HepG2 (cell line): ENCODE measurements at regions not wholly inside any gene's neighbourhood (a gene's known extent, or its start where the extent isn't known, plus 50 kb on each side); places are given as distances from the start of the nearest gene placed in this dataset.

Experiments used
- ATAC-seq: fragments of 200-7000 bp; cut with Tn5 transposase; 3 replicates; pipeline ENCODE4 v1.9.1; 2020; ENCODE audit warnings: mild to moderate bottlenecking, moderate library complexity
- BruUV-seq: library from RNA; stranded (reverse); fragments of 400-500 nt; replicated peaks from 2 replicates; lab custom pipeline; 2021; lab: Mats Ljungman, UMichigan
- CTCF ChIA-PET: fragments of 300-600 bp; formaldehyde crosslinking; extraction: SDS; loops from one replicate; lab custom pipeline; 2021; ENCODE audit warnings: low total read pairs, inconsistent platforms, low intra/inter-chr PET ratio; lab: Yijun Ruan, JAX
- POLR2A ChIA-PET: fragments of 350-600 bp; sonication (Branson Sonifier 250); formaldehyde crosslinking; loops from one replicate; lab custom pipeline; 2020; ENCODE audit warnings: antibody characterized with exemption, inconsistent platforms; lab: Yijun Ruan, JAX
- DNase-seq: peaks from one replicate; pipeline ENCODE4 v3.0.0-alpha.2; 2015; ENCODE audit warnings: low spot score
- FAIRE-seq: peaks from 3 replicates; lab custom pipeline; 2011; peaks lifted over from hg19 to GRCh38; lab: Jason Lieb, UNC
- H2AFZ ChIP-seq: one replicate; pipeline ENCODE4 v1.6.1; 2011; ENCODE audit warnings: low read length, inconsistent platforms
- H3K27ac ChIP-seq: fragments of 300-600 bp; 3 replicates; pipeline ENCODE4 v1.8.0; 2011; ENCODE audit warnings: mixed run types, mild to moderate bottlenecking, mixed read lengths, low read length, inconsistent platforms; ENCODE audit not compliant: insufficient read depth; ENCODE audit errors: extremely low read length
- H3K27me3 ChIP-seq, 2 experiments: fragments of 200-600 bp in 1 of 2; 2 replicates in 1 of 2; 3 replicates in 1 of 2; pipeline versions ENCODE4 v1.6.0 to v1.8.0; 2011; ENCODE audit warnings: low read length in 2 of 2, mild to moderate bottlenecking in 2 of 2, moderate library complexity in 2 of 2, inconsistent platforms in 1 of 2; ENCODE audit not compliant: insufficient read depth in 2 of 2, control insufficient read depth in 1 of 2
- H3K36me3 ChIP-seq, 2 experiments: fragments of 200-600 bp in 1 of 2; replicated peaks in 1 of 2; 2 replicates in 1 of 2; 3 replicates in 1 of 2; pipeline versions ENCODE4 v1.5.1 to v1.8.0; 2011; ENCODE audit warnings: low read length in 2 of 2, inconsistent platforms in 1 of 2; ENCODE audit not compliant: insufficient read depth in 2 of 2, control insufficient read depth in 1 of 2
- H3K4me1 ChIP-seq: 2 replicates; pipeline ENCODE4 v1.5.1; 2012; ENCODE audit warnings: low read length, inconsistent platforms; ENCODE audit not compliant: insufficient read depth
- H3K4me2 ChIP-seq: 2 replicates; pipeline ENCODE4 v1.6.0; 2011; ENCODE audit warnings: low read depth, low read length, inconsistent platforms
- H3K4me3 ChIP-seq, 3 experiments: fragments of 200-600 bp in 1 of 3; sonication (generic), shearing (Covaris generic) in 1 of 3; replicated peaks in 1 of 3; 2 replicates each; pipeline ENCODE4 v1.5.1; 2011 to 2016; ENCODE audit warnings: low read length in 3 of 3, inconsistent platforms in 2 of 3, low read depth in 2 of 3, mild to moderate bottlenecking in 2 of 3, control low read depth in 1 of 3, mixed read lengths in 1 of 3; ENCODE audit not compliant: insufficient read depth in 1 of 3
- H3K79me2 ChIP-seq: one replicate; pipeline ENCODE4 v1.6.1; 2011; ENCODE audit warnings: low read length, inconsistent platforms; ENCODE audit not compliant: insufficient read depth
- H3K9ac ChIP-seq: 2 replicates; pipeline ENCODE4 v1.6.0; 2011; ENCODE audit warnings: mild to moderate bottlenecking, low read depth, low read length, inconsistent platforms; ENCODE audit not compliant: insufficient read depth
- H3K9me3 ChIP-seq: 2 replicates; pipeline ENCODE4 v1.5.1; 2012; ENCODE audit warnings: mild to moderate bottlenecking, low read length
- H4K20me1 ChIP-seq: 2 replicates; pipeline ENCODE4 v1.6.0; 2011; ENCODE audit warnings: inconsistent platforms, mild to moderate bottlenecking, low read length, moderate library complexity; ENCODE audit not compliant: insufficient read depth
- NFIB ChIP-seq: sonication (generic); formaldehyde crosslinking; IDR thresholded peaks from 2 replicates; pipeline ENCODE4 v1.9.0; 2021; ENCODE audit warnings: missing genetic modification reagents, mild to moderate bottlenecking, borderline replicate concordance
- U2AF1 ChIP-seq: fragments of 200-400 bp; formaldehyde crosslinking; optimal IDR thresholded peaks from 2 replicates; pipeline ENCODE3; 2017; ENCODE audit warnings: mild to moderate bottlenecking, low read depth, low read length
- ZMYM3 ChIP-seq: sonication (generic); formaldehyde crosslinking; IDR thresholded peaks from 2 replicates; pipeline ENCODE4 v1.5.1; 2020; ENCODE audit warnings: mild to moderate bottlenecking, missing genetic modification reagents
- ZNF883 ChIP-seq: sonication (generic); formaldehyde crosslinking; IDR thresholded peaks from 2 replicates; pipeline ENCODE4 v1.5.1; 2020; ENCODE audit warnings: mild to moderate bottlenecking, missing genetic modification reagents; ENCODE audit errors: not compliant biosample characterization
- WGBS: methylation state at CpG from one replicate; pipeline ENCODE4 v1.1.6; 2017; ENCODE audit warnings: low lambda C conversion rate; 5-methylcytosine and 5-hydroxymethylcytosine counted together
- in situ Hi-C: cut with HindIII; loops from 2 replicates; pipeline ENCODE4 v1.10.0; 2017; ENCODE audit warnings: low pct_unique_long_range_greater_than_20kb; ENCODE audit not compliant: extremely low pct_ligation_motif_present
- intact Hi-C: fragments of 100-400 bp; cut with micrococcal nuclease; formaldehyde crosslinking; loops from one replicate; pipeline ENCODE4 v1.10.0; 2022; ENCODE audit not compliant: unreplicated experiment
- TF ChIP-seq, protein P1 (sequence below): sonication (generic); formaldehyde crosslinking; IDR thresholded peaks from 2 replicates; pipeline ENCODE4 v1.5.0; 2020; ENCODE audit warnings: missing genetic modification reagents

- TF ChIP-seq, protein P1, sequence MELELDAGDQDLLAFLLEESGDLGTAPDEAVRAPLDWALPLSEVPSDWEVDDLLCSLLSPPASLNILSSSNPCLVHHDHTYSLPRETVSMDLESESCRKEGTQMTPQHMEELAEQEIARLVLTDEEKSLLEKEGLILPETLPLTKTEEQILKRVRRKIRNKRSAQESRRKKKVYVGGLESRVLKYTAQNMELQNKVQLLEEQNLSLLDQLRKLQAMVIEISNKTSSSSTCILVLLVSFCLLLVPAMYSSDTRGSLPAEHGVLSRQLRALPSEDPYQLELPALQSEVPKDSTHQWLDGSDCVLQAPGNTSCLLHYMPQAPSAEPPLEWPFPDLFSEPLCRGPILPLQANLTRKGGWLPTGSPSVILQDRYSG (CRISPR knock-in tag): no peak
- peak; percentile 89 for TF ChIP-seq ZNF883
- TF ChIP-seq, all 625 proteins: peak for 274
Measured at GRCh38 chr4:3827616-3828492, 61.7 kb downstream of the ADRA2C start (continued).

DNA sequence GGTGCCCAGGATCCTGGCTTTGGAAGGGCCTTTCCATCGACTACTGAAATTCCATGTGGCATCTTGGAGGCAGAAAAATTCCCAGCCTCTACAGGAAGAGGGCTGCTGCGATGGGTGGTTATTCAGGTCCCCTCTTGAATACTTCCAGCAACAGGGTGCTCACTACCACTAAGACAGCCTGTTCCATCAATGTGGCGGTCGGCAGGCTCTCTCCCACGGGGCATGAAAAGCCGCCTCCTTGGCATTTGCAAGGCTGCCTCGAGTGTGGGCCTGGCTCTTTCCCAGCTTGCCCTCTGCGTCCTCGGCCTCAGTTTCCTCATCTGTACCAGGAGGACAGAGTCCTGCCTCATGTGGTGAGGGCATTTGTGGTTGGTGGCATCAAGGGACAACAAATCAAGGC, 62.4 kb downstream of the ADRA2C start:
- no peaks in the 10 kb centered on the region for H3K27me3 ChIP-seq

More for the DNA sequence above, 62.4 kb downstream of the ADRA2C start:
- Histone ChIP-seq H3K27ac (peak overlapping the region; percentile 91), H3K4me2 (peak overlapping the region; percentile 79), H2AFZ (no peak overlapping the region), H3K9me3 (no peaks in the 10 kb centered on the region), H3K79me2 (no peaks in the 10 kb centered on the region), H3K36me3 (no peaks in the 10 kb centered on the region), H3K4me1 (peaks cover 100% of the 10 kb centered on the region), H3K4me3 (no peak overlapping the region; a peak in 1 of 6 replicates), H4K20me1 (no peaks in the 10 kb centered on the region), H3K9ac (peak overlapping the region; percentile 47; the same call in 1 of the 2 replicates)
- ChIA-PET CTCF (no interaction called here), POLR2A (interaction anchor here (1.1 to 6.4 kb wide), 8 partner anchors 8 to 127 kb away, joined by 3 to 88 read pairs (median 18); no protein-coding TSS in a partner anchor)
- TSS peak; percentile 54 for BruUV-seq
- in situ Hi-C loops: no loop called here
- ATAC-seq (no peak), DNase-seq (no peak), FAIRE-seq (no peak)
- no CpG with 5 or more reads among the region's 9 CpGs for WGBS
- peak; percentile 4 for TF ChIP-seq U2AF1
- TF ChIP-seq NFIB: no peak
- TF ChIP-seq ZMYM3: 0 out of 2 replicates have a peak, but pooled peaks have one; percentile 26
- intact Hi-C loops: loop anchor here (10.0 kb wide), 1 partner anchor 46 kb away; no protein-coding TSS in a partner anchor
